NCI-H82 (cell line): ENCODE measurements at regions not wholly inside any gene's neighbourhood (a gene's known extent, or its start where the extent isn't known, plus 50 kb on each side); places are given as distances from the start of the nearest gene placed in this dataset.
"Not testable (repeated sequence)": the region's sequence is repeated elsewhere in the genome, so short reads cannot be mapped to it uniquely, and the experiment has no call there.

Experiments
- DNase-seq: peaks from one replicate; lab custom pipeline; 2025; lab: John Stamatoyannopoulos, UW

- DNase-seq = no peak
Measured at GRCh38 chr2:183919926-183920325, 678.4 kb upstream of the ZNF804A start.

- no peak for DNase-seq
Measured at GRCh38 chr2:183925281-183925680, 673.0 kb upstream of the ZNF804A start.

- no peak for DNase-seq
Measured at GRCh38 chr2:183926433-183926832, 671.9 kb upstream of the ZNF804A start.

GRCh38 chr2:183927406-183928325, 670.7 kb upstream of the ZNF804A start:
- DNase-seq = no peak

- DNase-seq = no peak
Measured at GRCh38 chr2:183935005-183935404, 663.3 kb upstream of the ZNF804A start.

- no peak for DNase-seq
Measured at GRCh38 chr2:183937220-183937619, 661.1 kb upstream of the ZNF804A start.

GRCh38 chr2:183946193-183946592, 652.1 kb upstream of the ZNF804A start:
- no peak for DNase-seq

GRCh38 chr2:183948861-183949260, 649.5 kb upstream of the ZNF804A start:
- no peak for DNase-seq

GRCh38 chr2:183950673-183951072, 647.7 kb upstream of the ZNF804A start:
- no peak for DNase-seq

GRCh38 chr2:183951630-183952029, 646.7 kb upstream of the ZNF804A start:
- DNase-seq = no peak

GRCh38 chr2:183952741-183953140, 645.6 kb upstream of the ZNF804A start:
- DNase-seq = no peak

- no peak for DNase-seq
Measured at GRCh38 chr2:183963609-183964008, 634.7 kb upstream of the ZNF804A start.

- DNase-seq = no peak
Measured at GRCh38 chr2:183964565-183964964, 633.8 kb upstream of the ZNF804A start.

GRCh38 chr2:183967756-183968155, 630.6 kb upstream of the ZNF804A start:
- DNase-seq = no peak

- not testable (repeated sequence) for DNase-seq
Measured at GRCh38 chr2:183975676-183976075, 622.7 kb upstream of the ZNF804A start.

- no peak for DNase-seq
Measured at GRCh38 chr2:183984871-183985270, 613.5 kb upstream of the ZNF804A start.

GRCh38 chr2:183991968-183992367, 606.4 kb upstream of the ZNF804A start:
- DNase-seq = no peak

GRCh38 chr2:183993052-183993451, 605.3 kb upstream of the ZNF804A start:
- no peak for DNase-seq

GRCh38 chr2:183995632-183996031, 602.7 kb upstream of the ZNF804A start:
- DNase-seq = peak; percentile 16

GRCh38 chr2:183996825-183997793, 601.2 kb upstream of the ZNF804A start:
- peak; percentile 95 for DNase-seq

- DNase-seq = no peak
Measured at GRCh38 chr2:183998041-183998796, 600.1 kb upstream of the ZNF804A start.

GRCh38 chr2:183998797-183999190, 599.5 kb upstream of the ZNF804A start:
- DNase-seq = no peak
